LoVo (cell line): ENCODE measurements at regions not wholly inside any gene's neighbourhood (a gene's known extent, or its start where the extent isn't known, plus 50 kb on each side); places are given as distances from the start of the nearest gene placed in this dataset.
A peak's percentile ranks its signal among the peaks of the same experiment; 100 is the strongest.

Experiments
- DNase-seq: peaks from one replicate; pipeline ENCODE4 v3.0.0-alpha.2; 2016; ENCODE audit warnings: low spot score

DNA sequence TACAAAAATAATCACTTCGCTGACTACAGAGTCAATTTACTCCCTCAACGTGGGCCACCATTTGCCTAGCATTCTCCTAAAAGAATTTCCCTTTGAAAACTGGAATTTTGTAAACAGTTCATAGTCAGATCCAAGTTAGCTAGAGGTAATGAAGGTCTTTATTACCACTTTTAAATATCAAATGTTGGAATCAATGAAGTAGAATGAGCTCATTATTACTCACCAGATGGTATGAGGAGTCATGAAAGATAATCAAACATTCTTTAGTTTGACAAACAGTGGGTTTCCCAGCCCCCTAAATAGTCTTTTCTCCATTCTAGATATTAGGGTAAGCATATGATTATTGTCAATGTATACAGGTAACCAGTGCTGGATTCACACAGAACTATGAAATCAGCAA is 455.7 kb upstream of the THBS1 start:
- no peak for DNase-seq

DNA sequence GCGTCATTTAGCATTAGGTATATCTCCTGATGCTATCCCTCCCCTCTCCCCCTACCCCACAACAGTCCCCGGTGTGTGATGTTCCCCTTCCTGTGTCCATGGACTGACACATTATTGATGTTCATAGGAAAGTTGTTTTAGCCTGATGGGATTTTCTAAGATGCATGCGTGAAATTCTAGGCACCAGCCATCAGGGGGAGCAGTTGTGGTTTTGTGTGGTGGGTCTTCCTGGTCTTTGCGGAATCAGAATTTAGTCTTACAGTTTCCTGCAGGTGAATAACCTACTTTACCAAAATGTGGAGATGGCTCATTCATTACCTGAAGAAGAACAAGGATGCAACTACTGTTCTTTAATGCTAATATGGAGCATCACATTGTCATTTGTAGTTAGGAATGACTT is 455.0 kb upstream of the THBS1 start:
- no peak for DNase-seq

- peak; percentile 34 for DNase-seq
These were observed 453.6 kb upstream of the THBS1 start for GRCh38 chr15:39127151-39127790.

DNA sequence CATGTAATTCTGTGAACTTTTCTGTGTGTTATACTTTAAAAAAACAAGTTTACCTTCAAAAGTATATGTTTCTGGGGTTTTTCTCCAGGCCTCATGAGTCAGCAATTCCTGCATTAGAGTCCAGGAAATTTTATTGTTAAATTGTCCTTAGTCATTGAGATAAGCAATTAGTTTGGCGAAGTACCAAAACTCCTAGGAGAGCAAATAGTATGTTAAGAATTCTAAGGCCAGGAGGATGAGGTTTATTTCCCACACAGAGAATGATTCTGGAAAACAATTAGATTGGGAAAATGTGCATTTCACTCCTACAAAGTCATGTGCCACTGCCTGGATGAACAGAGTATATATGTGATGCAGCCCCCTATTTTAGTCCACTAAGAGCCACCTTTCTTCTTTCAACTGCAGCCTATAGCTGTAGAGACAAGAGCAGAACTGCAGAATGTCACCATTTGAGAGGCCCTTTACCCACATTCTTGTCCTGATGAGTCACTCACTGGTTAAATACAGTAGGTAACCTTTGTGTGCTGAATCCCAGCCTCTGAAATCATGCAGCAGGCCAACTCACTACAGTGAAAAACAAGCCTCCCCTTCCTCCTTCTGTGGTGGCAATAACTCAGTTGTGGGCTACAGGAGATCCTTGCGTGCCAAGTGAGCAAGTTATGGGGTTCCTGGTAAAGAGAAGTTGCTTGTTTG is 452.8 kb upstream of the THBS1 start:
- DNase-seq, result peak; percentile 94

GRCh38 chr15:39128746-39129145 is 452.1 kb upstream of the THBS1 start:
- DNase-seq, result peak; percentile 24

- no peak for DNase-seq
These were observed 450.1 kb upstream of the THBS1 start for GRCh38 chr15:39130556-39131379.

GRCh38 chr15:39131609-39132008 is 449.3 kb upstream of the THBS1 start:
- DNase-seq, result no peak

- DNase-seq, result no peak
These were observed 448.8 kb upstream of the THBS1 start for GRCh38 chr15:39132070-39132469.

DNA sequence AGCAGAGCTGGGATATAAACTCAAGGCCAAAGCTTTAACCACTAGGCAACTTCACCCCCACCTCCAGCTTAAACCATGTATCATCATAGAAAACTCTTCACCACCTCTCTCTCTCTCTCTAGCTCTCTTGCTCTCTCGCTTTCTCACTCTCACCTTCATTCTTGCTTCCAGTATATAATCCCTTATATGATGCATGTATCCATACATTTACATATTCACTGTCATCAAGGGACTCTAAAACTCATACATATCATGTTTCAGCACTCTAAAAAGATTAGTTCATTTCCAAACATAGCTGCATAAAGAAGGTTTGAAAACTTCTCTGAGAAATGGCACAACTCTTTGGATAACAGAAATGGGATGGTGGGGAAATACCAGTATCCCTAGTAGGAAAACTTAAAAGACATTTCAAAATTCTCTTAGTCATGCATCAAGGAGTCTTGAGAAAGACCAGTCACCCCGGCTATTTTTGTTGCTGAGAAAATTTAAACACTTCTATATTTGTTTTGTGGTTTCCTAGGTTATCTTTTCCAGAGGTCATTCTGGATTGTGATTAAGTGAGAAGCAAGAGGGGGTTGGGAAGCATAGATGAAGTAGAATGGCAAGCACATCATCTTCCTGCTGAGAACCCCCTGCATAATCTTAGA is 447.8 kb upstream of the THBS1 start:
- peak; percentile 54 for DNase-seq

- DNase-seq, result no peak
These were observed 446.6 kb upstream of the THBS1 start for GRCh38 chr15:39134282-39134681.

GRCh38 chr15:39135989-39136388 is 444.9 kb upstream of the THBS1 start:
- DNase-seq, result no peak

- no peak for DNase-seq
These were observed 441.3 kb upstream of the THBS1 start for GRCh38 chr15:39139431-39140059.

GRCh38 chr15:39140060-39140604 is 440.7 kb upstream of the THBS1 start:
- DNase-seq, result peak; percentile 56

DNA sequence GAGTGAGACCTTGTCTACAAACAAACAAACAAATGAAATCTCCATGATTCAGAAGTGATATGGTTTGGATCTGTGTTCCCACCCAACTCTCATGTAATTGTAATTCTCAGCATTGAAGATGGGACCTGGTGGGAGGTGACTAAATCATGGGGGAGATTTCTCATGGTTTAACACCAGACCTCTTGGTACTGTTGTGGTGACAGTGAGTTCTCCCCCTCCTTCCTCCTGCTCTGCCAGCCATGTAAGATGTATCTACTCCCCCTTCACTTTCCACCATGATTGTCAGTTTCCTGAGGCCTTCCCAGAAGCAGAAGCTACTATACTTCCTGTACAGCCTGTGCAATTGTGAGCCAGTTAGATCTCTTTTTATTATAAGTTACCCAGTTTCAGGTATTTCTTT is 438.4 kb upstream of the THBS1 start:
- no peak for DNase-seq

DNA sequence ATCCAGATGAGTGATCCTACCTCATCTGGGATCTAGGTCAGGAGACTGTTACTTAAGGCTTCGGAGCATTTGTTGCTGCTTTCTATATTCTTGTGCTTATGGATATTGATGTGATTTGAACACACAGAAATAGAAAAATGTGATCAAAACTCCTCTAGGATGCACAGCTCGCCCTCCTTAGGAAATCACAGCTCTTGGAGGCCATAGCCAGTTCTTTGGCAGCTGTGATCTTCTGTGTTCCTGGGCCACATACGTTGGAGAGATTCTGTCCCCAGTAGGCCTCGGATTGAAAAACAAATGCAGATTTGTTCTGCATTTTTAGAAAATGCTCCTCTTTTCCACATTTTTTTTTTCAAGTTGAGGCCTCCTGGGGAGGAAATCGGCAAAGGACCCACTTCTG is 437.4 kb upstream of the THBS1 start:
- no peak for DNase-seq

- no peak for DNase-seq
These were observed 436.8 kb upstream of the THBS1 start for GRCh38 chr15:39144051-39144450.

- no peak for DNase-seq
These were observed 436.0 kb upstream of the THBS1 start for GRCh38 chr15:39144613-39145499.

GRCh38 chr15:39145854-39146625 is 434.8 kb upstream of the THBS1 start:
- peak; percentile 51 for DNase-seq

DNA sequence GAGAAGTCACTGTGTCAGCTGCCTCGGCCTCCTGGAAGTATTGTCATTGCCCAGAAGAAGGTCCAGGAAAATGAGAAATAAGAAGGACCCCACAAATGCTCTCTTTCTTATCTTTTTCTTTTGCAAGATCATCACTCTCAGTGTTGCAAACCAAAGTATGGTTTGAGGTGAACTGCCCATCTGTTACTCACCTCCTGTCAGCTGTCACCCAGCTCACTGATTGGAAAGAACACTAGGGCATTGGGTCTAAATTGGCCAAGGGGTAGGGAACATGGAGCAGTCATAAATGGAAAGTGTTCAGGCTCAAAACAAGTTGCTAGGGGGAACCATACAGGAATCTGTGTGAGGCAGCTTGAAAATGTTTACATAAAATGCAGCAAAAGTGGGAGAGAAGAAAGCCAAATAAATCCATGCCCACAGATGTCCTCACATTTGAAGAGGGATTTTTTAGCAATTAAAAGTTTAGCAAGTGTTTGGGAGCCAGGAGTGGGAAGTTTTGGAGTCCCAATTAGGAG is 431.2 kb upstream of the THBS1 start:
- DNase-seq, result no peak

GRCh38 chr15:39151545-39151944 is 429.3 kb upstream of the THBS1 start:
- no peak for DNase-seq
